ENCODE measurements at regions not wholly inside any gene's neighbourhood (a gene's known extent, or its start where the extent isn't known, plus 50 kb on each side); places are given as distances from the start of the nearest gene placed in this dataset.

- H3K27me3 Mint-ChIP-seq (ENCODE audit: unreplicated experiment), result no peaks in the 10 kb centered on the region
- no peak overlapping the region for H3K4me3 Mint-ChIP-seq (ENCODE audit: unreplicated experiment)
- peak overlapping the region; percentile 30 for H3K27ac Mint-ChIP-seq (ENCODE audit: unreplicated experiment)
- H3K36me3 Mint-ChIP-seq (ENCODE audit: unreplicated experiment), result no peaks in the 10 kb centered on the region
- peaks cover 24% of the 10 kb centered on the region for H3K4me1 Mint-ChIP-seq (ENCODE audit: low read depth, unreplicated experiment)
- DNase-seq, result no peak
- no peak for TF ChIP-seq CTCF (IDR thresholded peaks at IDR 0.05; ENCODE audit: partially characterized antibody, unreplicated experiment)
- H3K9me3 Mint-ChIP-seq (ENCODE audit: unreplicated experiment), result no peaks in the 10 kb centered on the region
Measured at GRCh38 chr1:219120624-219121544, 52.8 kb upstream of the LYPLAL1 start.

DNA sequence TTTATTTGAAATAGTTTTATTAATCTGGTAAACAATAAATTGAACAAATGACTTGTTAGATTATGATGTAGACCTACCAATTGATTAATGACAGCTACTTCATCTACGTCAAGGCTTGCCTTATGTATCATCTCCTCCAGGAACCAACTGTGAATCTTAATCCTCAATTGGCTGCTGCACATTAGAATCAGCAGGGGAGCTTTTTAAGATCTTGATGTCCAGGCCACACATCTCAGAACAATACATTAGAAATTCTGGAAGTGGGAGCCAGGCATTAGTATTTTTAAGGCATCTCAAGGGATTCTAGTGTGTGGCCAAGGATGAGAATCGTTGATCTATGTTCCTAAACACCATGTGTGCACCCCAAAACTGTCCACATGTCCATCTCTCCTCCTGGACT is 52.0 kb upstream of the LYPLAL1 start:
- no peak overlapping the region for H3K4me3 Mint-ChIP-seq (ENCODE audit: unreplicated experiment)
- no peaks in the 10 kb centered on the region for H3K36me3 Mint-ChIP-seq (ENCODE audit: unreplicated experiment)
- no peaks in the 10 kb centered on the region for H3K27me3 Mint-ChIP-seq (ENCODE audit: unreplicated experiment)
- TF ChIP-seq CTCF (IDR thresholded peaks at IDR 0.05; ENCODE audit: partially characterized antibody, unreplicated experiment), result no peak
- DNase-seq, result no peak
- H3K4me1 Mint-ChIP-seq (ENCODE audit: low read depth, unreplicated experiment), result peaks cover 29% of the 10 kb centered on the region
- H3K9me3 Mint-ChIP-seq (ENCODE audit: unreplicated experiment), result peaks cover 4% of the 10 kb centered on the region
- H3K27ac Mint-ChIP-seq (ENCODE audit: unreplicated experiment), result no peak overlapping the region

GRCh38 chr1:219123036-219123435 is 50.6 kb upstream of the LYPLAL1 start:
- H3K4me1 Mint-ChIP-seq (ENCODE audit: low read depth, unreplicated experiment), result peaks cover 36% of the 10 kb centered on the region
- H3K4me3 Mint-ChIP-seq (ENCODE audit: unreplicated experiment), result no peak overlapping the region
- no peaks in the 10 kb centered on the region for H3K36me3 Mint-ChIP-seq (ENCODE audit: unreplicated experiment)
- peaks cover 1% of the 10 kb centered on the region for H3K27me3 Mint-ChIP-seq (ENCODE audit: unreplicated experiment)
- TF ChIP-seq CTCF (IDR thresholded peaks at IDR 0.05; ENCODE audit: partially characterized antibody, unreplicated experiment), result no peak
- no peak overlapping the region for H3K27ac Mint-ChIP-seq (ENCODE audit: unreplicated experiment)
- no peak for DNase-seq
- peaks cover 4% of the 10 kb centered on the region for H3K9me3 Mint-ChIP-seq (ENCODE audit: unreplicated experiment)
